ENCODE measurements at regions not wholly inside any gene's neighbourhood (a gene's known extent, or its start where the extent isn't known, plus 50 kb on each side); places are given as distances from the start of the nearest gene placed in this dataset.

DNA sequence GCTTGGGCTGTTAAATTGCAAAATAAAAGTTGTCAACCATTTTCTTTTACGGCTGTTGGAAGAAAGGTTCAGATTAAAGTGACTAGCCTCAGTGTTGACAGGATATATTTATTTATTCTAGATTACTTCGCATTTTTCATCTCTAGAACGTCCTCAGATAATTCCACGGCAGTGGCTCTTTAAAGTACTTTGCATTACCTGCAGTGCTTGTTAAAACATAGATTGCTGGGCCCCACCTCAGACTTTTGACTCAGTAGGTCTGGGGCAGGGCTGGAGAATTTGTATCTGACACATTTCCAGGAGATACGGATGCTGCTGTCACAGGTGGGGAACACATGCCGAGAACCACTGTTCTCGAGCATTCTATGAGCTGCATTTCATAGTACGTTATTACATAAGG lies 292.7 kb downstream of the EDEM1 start:
- Histone ChIP-seq H3K4me3 (no peak overlapping the region), H3K9me3 (peaks cover 0 to 2% (median 0%) of the 10 kb centered on the region in 12 donors), H3K27me3 (no peaks in the 10 kb centered on the region), H3K4me1 (no peaks in the 10 kb centered on the region), H3K36me3 (no peaks in the 10 kb centered on the region), H3K27ac (no peak overlapping the region)
- ATAC-seq: no peak
- TF ChIP-seq CTCF (IDR thresholded peaks at IDR 0.05): no peak
- TF ChIP-seq POLR2A (IDR thresholded peaks at IDR 0.05): no peak
- WGBS, 4 donors: 78 to 83% (median 79%) methylated on average over 8 of the region's 8 CpGs
- intact Hi-C loops (cut with DNase I): no loop called here
- DNase-seq: no peak

- Histone ChIP-seq H3K9me3 (no peaks in the 10 kb centered on the region), H3K36me3 (no peaks in the 10 kb centered on the region), H3K27me3 (no peaks in the 10 kb centered on the region), H3K4me3 (no peak overlapping the region), H3K27ac (no peak overlapping the region), H3K4me1 (no peaks in the 10 kb centered on the region)
- no peak for DNase-seq
- no peak for ATAC-seq
- TF ChIP-seq POLR2A (IDR thresholded peaks at IDR 0.05) (no peak), CTCF (IDR thresholded peaks at IDR 0.05) (no peak)
- intact Hi-C loops (cut with DNase I): no loop called here
- 64 to 72% (median 68%) methylated on average over 5 of the region's 5 CpGs for WGBS, 4 donors
Observed at GRCh38 chr3:5485427-5485826, 297.9 kb downstream of the EDEM1 start.

DNA sequence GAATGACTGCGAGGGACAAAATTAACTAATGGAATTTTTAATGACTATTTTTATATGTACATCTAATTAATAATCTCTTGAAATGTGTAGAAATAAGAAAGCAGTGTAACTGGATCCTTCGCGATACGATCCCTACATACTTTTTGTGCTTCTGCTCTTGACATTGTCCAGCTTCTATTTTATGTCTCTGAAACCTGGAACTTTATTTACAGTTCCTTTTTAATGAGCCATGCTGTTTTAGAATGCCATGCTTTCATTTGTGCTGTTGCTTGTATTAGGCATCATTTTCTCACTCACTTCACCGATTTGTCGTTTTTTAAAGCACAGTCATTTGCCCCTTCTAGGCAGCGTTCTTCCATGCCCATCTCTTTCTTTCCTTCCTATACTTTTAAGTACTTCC lies 301.3 kb downstream of the EDEM1 start:
- H3K4me1 ChIP-seq: no peaks in the 10 kb centered on the region
- DNase-seq (no peak), ATAC-seq (no peak)
- intact Hi-C loops (cut with DNase I): no loop called here
- no peak overlapping the region for H3K27ac ChIP-seq
- H3K4me3 ChIP-seq: no peak overlapping the region
- no peaks in the 10 kb centered on the region for H3K36me3 ChIP-seq
- 86 to 91% (median 89%) methylated on average over 7 of the region's 7 CpGs for WGBS, 4 donors
- H3K9me3 ChIP-seq: no peaks in the 10 kb centered on the region
- H3K27me3 ChIP-seq: no peaks in the 10 kb centered on the region
- TF ChIP-seq CTCF (IDR thresholded peaks at IDR 0.05) (no peak), POLR2A (IDR thresholded peaks at IDR 0.05) (no peak)

DNA sequence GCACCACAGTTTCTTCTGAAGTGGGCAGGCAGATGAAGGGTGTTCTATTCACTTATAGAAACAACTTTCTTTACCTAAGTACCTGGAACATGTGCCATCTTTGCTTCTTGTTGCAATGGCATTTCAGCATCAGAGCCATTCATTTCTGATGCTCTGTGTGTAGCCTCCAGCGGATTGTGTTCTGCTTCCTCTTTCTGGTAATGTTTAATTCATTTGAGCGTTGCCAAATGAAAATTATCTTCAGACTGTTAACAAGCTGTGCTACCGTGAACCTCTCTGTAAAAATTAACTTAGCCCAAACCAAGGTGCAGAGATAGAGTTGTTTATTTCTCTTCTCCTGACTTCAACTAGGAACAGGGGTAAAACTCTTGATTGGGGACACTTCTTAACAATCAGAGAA lies 302.0 kb downstream of the EDEM1 start:
- ATAC-seq (no peak), DNase-seq (no peak)
- Histone ChIP-seq H3K4me3 (no peak overlapping the region), H3K36me3 (no peaks in the 10 kb centered on the region), H3K27me3 (no peaks in the 10 kb centered on the region), H3K27ac (no peak overlapping the region), H3K9me3 (no peaks in the 10 kb centered on the region), H3K4me1 (no peaks in the 10 kb centered on the region)
- intact Hi-C loops (cut with DNase I): no loop called here
- 73 to 82% (median 76%) methylated on average over 3 of the region's 3 CpGs for WGBS, 4 donors
- no peak for TF ChIP-seq CTCF (IDR thresholded peaks at IDR 0.05)
- TF ChIP-seq POLR2A (IDR thresholded peaks at IDR 0.05): no peak
